HCT116 (cell line): ENCODE measurements at regions not wholly inside any gene's neighbourhood (a gene's known extent, or its start where the extent isn't known, plus 50 kb on each side); places are given as distances from the start of the nearest gene placed in this dataset.

Experiments used
- ATAC-seq: fragments of 200-7000 bp; cut with Tn5 transposase; 2 replicates; pipeline ENCODE4 v1.9.1; 2020; ENCODE audit warnings: mild to moderate bottlenecking, moderate library complexity
- BruUV-seq: library from RNA; stranded (reverse); fragments of 400-500 nt; replicated peaks from 2 replicates; lab custom pipeline; 2021; lab: Mats Ljungman, UMichigan
- CTCF ChIA-PET: fragments of 300-600 bp; sonication (Branson Sonifier 250); formaldehyde crosslinking; loops from one replicate; lab custom pipeline; 2021; ENCODE audit warnings: antibody characterized with exemption; lab: Charles Lee
- POLR2A ChIA-PET: fragments of 300-600, 350-600 bp; sonication (Branson Sonifier 250); formaldehyde crosslinking; loops from one replicate; lab custom pipeline; 2021; ENCODE audit warnings: antibody characterized with exemption; lab: Charles Lee
- RAD21 ChIA-PET, 2 experiments: fragments of 300-600 bp; sonication (Branson Sonifier 250); formaldehyde crosslinking; loops; one replicate each; lab custom pipeline; 2023; ENCODE audit warnings: low total read pairs in 2 of 2; ENCODE audit not compliant: uncharacterized antibody in 2 of 2, unreplicated experiment in 2 of 2, low non-redundant PET in 1 of 2; lab: Charles Lee
- DNase-seq: peaks from one replicate; pipeline ENCODE4 v3.0.0-alpha.2; 2010; ENCODE audit warnings: low read depth, low spot score
- H2AFZ ChIP-seq: fragments of 200-600 bp; shearing (Covaris generic), sonication (generic); 2 replicates; pipeline ENCODE4 v1.6.1; 2017; ENCODE audit warnings: low read depth, mixed run types, mixed read lengths, antibody characterized with exemption, low read length; ENCODE audit not compliant: poor library complexity, severe bottlenecking
- H3K27ac ChIP-seq: 2 replicates; pipeline ENCODE4 v1.5.1; 2012; ENCODE audit warnings: low read depth, low read length
- H3K27me3 ChIP-seq: fragments of 200-600 bp; sonication (generic); 2 replicates; pipeline ENCODE4 v1.6.1; 2016; ENCODE audit warnings: mixed run types, low read length, mixed read lengths; ENCODE audit not compliant: insufficient read depth
- H3K36me3 ChIP-seq, 2 experiments: fragments of 200-500 bp in 1 of 2; fragments of 200-600 bp in 1 of 2; sonication (Bioruptor generic) in 1 of 2; sonication (generic) in 1 of 2; 2 replicates each; pipeline versions ENCODE4 v1.5.1 to v1.6.1; 2014 to 2016; ENCODE audit warnings: low read length in 2 of 2, inconsistent platforms in 1 of 2, mixed read lengths in 1 of 2, mixed run types in 1 of 2; ENCODE audit not compliant: insufficient read depth in 2 of 2, control insufficient read depth in 1 of 2
- H3K4me1 ChIP-seq, 2 experiments: fragments of 200-600 bp in 1 of 2; sonication (generic) in 1 of 2; 2 replicates each; pipeline versions ENCODE4 v1.5.1 to v1.6.1; 2012 to 2017; ENCODE audit warnings: low read length in 2 of 2, inconsistent platforms in 1 of 2, mild to moderate bottlenecking in 1 of 2, mixed read lengths in 1 of 2, mixed run types in 1 of 2, moderate library complexity in 1 of 2; ENCODE audit not compliant: insufficient read depth in 2 of 2, control insufficient read depth in 1 of 2
- H3K4me2 ChIP-seq: fragments of 200-600 bp; sonication (generic); 2 replicates; pipeline ENCODE4 v1.6.1; 2017; ENCODE audit warnings: mixed run types, low read length, mixed read lengths
- H3K4me3 ChIP-seq, 2 experiments: fragments of 200-600 bp in 1 of 2; sonication (generic) in 1 of 2; replicated peaks in 1 of 2; 2 replicates each; pipeline ENCODE4 v1.5.1; 2011 to 2016; ENCODE audit warnings: low read length in 2 of 2, control low read depth in 1 of 2, low read depth in 1 of 2, mild to moderate bottlenecking in 1 of 2, mixed read lengths in 1 of 2, mixed run types in 1 of 2
- H3K79me2 ChIP-seq: fragments of 200-600 bp; sonication (generic); 2 replicates; pipeline ENCODE4 v1.6.1; 2017; ENCODE audit warnings: mild to moderate bottlenecking, mixed run types, low read length, moderate library complexity, mixed read lengths; ENCODE audit not compliant: insufficient read depth
- H3K9ac ChIP-seq: fragments of 200-600 bp; sonication (generic); 2 replicates; pipeline ENCODE4 v1.6.1; 2016; ENCODE audit warnings: low read length, mixed read lengths
- H3K9me2 ChIP-seq: fragments of 200-600 bp; sonication (generic), shearing (Covaris generic); 2 replicates; pipeline ENCODE4 v1.6.1; 2017; ENCODE audit warnings: mixed run types, mild to moderate bottlenecking, moderate library complexity; ENCODE audit not compliant: insufficient read depth
- H3K9me3 ChIP-seq, 2 experiments: fragments of 200-500 bp in 1 of 2; fragments of 200-600 bp in 1 of 2; sonication (Bioruptor generic) in 1 of 2; sonication (generic) in 1 of 2; 2 replicates each; pipeline ENCODE4 v1.6.1; 2014 to 2017; ENCODE audit warnings: low read length in 2 of 2, mixed read lengths in 2 of 2, inconsistent platforms in 1 of 2, low read depth in 1 of 2, mild to moderate bottlenecking in 1 of 2, mixed run types in 1 of 2, moderate library complexity in 1 of 2; ENCODE audit not compliant: control insufficient read depth in 1 of 2, insufficient read depth in 1 of 2
- H4K20me1 ChIP-seq: fragments of 200-600 bp; sonication (generic), shearing (Covaris generic); 2 replicates; pipeline ENCODE4 v1.6.1; 2017; ENCODE audit warnings: mixed run types, mild to moderate bottlenecking, moderate library complexity; ENCODE audit not compliant: insufficient read depth
- CBX3 ChIP-seq: IDR thresholded peaks from 2 replicates; pipeline ENCODE4 v1.6.1; 2012; ENCODE audit warnings: low read depth
- ELF1 ChIP-seq: IDR thresholded peaks from 2 replicates; pipeline ENCODE4 v1.6.1; 2012; ENCODE audit warnings: low read depth, borderline replicate concordance
- EZH2 ChIP-seq: fragments of 200-600 bp; sonication (generic); IDR thresholded peaks from 2 replicates; pipeline ENCODE4 v1.6.1; 2017; ENCODE audit warnings: antibody characterized with exemption, mixed run types
- JUND ChIP-seq: IDR thresholded peaks from 2 replicates; pipeline ENCODE4 v1.6.1; 2012
- POLR2A ChIP-seq: IDR thresholded peaks from 2 replicates; pipeline ENCODE4 v1.7.0; 2011; ENCODE audit warnings: borderline replicate concordance; ENCODE audit not compliant: insufficient read depth, insufficient read length; ENCODE audit errors: extremely low read depth
- POLR2AphosphoS5 ChIP-seq: IDR thresholded peaks from 2 replicates; pipeline ENCODE4 v1.6.1; 2011; ENCODE audit warnings: mild to moderate bottlenecking, low read depth, low read length, moderate library complexity
- RAD21 ChIP-seq: IDR thresholded peaks from 2 replicates; pipeline ENCODE4 v1.6.1; 2012; ENCODE audit warnings: low read depth, mild to moderate bottlenecking
- SIN3A ChIP-seq: IDR thresholded peaks from 2 replicates; pipeline ENCODE4 v1.6.1; 2012; ENCODE audit warnings: low read depth
- SP1 ChIP-seq: IDR thresholded peaks from 2 replicates; pipeline ENCODE4 v1.6.1; 2012; ENCODE audit warnings: low read depth
- TCF7L2 ChIP-seq: IDR thresholded peaks from 2 replicates; pipeline ENCODE4 v1.7.0; 2011; ENCODE audit warnings: borderline replicate concordance, inconsistent platforms; ENCODE audit not compliant: insufficient read depth, insufficient read length; ENCODE audit errors: extremely low read depth
- YY1 ChIP-seq: IDR thresholded peaks from 2 replicates; pipeline ENCODE4 v1.6.1; 2011; ENCODE audit warnings: low read length, low read depth, moderate library complexity, mild to moderate bottlenecking; ENCODE audit not compliant: insufficient replicate concordance; ENCODE audit errors: extremely low read depth
- ZFX ChIP-seq: fragments of 450-650 bp; IDR thresholded peaks from 2 replicates; pipeline ENCODE4 v1.6.1; 2017
- ZNF274 ChIP-seq: fragments of 200-500 bp; sonication (Bioruptor generic); IDR thresholded peaks from 2 replicates; pipeline ENCODE4 v1.6.1; 2014; ENCODE audit warnings: mild to moderate bottlenecking, low read depth, low read length, inconsistent platforms
- intact Hi-C: fragments of 100-400 bp; cut with micrococcal nuclease; formaldehyde crosslinking; loops from 2 replicates; pipeline ENCODE4 v1.10.0; 2022
- TF ChIP-seq, protein P1 (sequence below), 3 experiments: fragments of 200-600 bp in 1 of 3; sonication (generic) in 1 of 3; IDR thresholded peaks in 2 of 3; conservative IDR thresholded peaks in 1 of 3; 2 replicates each; pipeline ENCODE4 v1.5.1; 2012 to 2017; ENCODE audit warnings: low read depth in 2 of 3, low read length in 2 of 3, antibody characterized with exemption in 1 of 3, borderline replicate concordance in 1 of 3, control low read depth in 1 of 3, mild to moderate bottlenecking in 1 of 3, mixed read lengths in 1 of 3, mixed run types in 1 of 3, moderate library complexity in 1 of 3; ENCODE audit not compliant: insufficient read depth in 1 of 3
- TF ChIP-seq, protein P2 (sequence below): IDR thresholded peaks from 2 replicates; pipeline ENCODE4 v1.6.1; 2012
- TF ChIP-seq, protein P3 (sequence below): IDR thresholded peaks from 2 replicates; pipeline ENCODE4 v1.6.1; 2012; ENCODE audit warnings: low read depth

DNA sequence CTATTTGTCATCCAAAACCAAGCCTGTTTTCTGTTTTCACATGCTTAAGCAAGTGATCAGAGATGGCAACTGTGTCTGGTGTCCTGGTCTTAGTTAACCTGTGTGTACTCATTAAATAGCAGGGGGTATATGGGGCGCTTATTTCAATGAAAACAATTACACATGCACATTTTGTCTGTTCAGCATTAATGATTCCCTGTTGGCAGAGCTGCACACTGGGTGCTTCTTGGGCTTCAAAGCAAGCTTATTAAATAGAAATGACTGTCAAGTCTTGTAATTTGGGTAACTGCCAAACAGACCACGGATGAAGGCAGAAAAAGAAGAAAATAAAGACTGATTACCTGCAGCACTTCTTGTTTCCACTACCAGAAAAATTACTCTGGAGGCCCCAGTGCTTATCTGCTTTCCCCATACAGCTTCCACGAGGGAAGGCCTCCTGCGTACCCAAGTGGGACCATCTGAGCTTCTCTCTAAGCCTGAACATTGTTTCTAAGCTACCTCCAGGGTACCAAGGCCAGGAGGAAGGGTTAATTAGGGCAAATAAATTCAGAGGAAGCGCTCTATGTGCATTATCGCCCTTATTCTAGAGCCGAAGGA lies 107.2 kb upstream of the TBL1X start (continued):
- TF ChIP-seq, protein P1, sequence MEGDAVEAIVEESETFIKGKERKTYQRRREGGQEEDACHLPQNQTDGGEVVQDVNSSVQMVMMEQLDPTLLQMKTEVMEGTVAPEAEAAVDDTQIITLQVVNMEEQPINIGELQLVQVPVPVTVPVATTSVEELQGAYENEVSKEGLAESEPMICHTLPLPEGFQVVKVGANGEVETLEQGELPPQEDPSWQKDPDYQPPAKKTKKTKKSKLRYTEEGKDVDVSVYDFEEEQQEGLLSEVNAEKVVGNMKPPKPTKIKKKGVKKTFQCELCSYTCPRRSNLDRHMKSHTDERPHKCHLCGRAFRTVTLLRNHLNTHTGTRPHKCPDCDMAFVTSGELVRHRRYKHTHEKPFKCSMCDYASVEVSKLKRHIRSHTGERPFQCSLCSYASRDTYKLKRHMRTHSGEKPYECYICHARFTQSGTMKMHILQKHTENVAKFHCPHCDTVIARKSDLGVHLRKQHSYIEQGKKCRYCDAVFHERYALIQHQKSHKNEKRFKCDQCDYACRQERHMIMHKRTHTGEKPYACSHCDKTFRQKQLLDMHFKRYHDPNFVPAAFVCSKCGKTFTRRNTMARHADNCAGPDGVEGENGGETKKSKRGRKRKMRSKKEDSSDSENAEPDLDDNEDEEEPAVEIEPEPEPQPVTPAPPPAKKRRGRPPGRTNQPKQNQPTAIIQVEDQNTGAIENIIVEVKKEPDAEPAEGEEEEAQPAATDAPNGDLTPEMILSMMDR (IDR thresholded peaks at IDR 0.05 in 2 of 3, conservative IDR thresholded peaks at IDR 0.05 in 1 of 3; ENCODE audit: borderline replicate concordance in 1 of 3, insufficient read depth in 1 of 3, low read depth in 2 of 3, low read length in 2 of 3) = no peak
- no peak for TF ChIP-seq POLR2AphosphoS5

DNA sequence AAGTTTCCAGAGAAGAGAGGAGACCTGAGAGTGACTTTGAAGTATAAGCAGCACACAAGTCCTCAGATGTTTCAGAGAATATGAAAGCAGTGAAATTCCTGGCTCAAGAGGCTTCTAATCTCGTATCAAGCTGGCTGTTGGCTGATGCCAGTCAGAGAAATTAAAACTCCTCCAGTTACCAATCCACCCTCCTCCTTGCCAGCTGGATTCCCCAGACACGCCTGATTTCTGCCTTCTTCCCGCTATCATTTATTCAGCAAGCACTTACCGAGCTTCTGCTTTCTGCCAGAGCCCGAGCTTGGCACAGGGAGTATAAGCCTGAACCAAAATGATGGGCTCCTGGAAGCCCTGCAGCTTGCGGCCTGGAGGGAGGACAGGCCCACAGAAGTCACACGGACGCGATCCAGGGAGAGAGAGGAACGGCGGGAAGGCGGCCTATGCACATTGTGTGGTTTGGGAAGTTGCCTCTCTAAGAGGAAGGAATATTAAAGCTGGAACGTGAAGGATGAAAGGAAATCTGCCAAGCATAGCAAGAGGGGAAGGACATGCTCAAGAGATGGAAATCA lies 102.4 kb upstream of the TBL1X start:
- no peaks in the 10 kb centered on the region for H3K36me3 ChIP-seq
- no peak overlapping the region for H2AFZ ChIP-seq
- no TSS peak for BruUV-seq
- no peak overlapping the region for H3K9ac ChIP-seq
- RAD21 ChIA-PET = no interaction called here
- intact Hi-C loops = no loop called here
- no peaks in the 10 kb centered on the region for H3K79me2 ChIP-seq
- ATAC-seq (no peak), DNase-seq (no peak)
- no peak for TF ChIP-seq ZNF274
- no peak for TF ChIP-seq SIN3A
- TF ChIP-seq, protein P2, sequence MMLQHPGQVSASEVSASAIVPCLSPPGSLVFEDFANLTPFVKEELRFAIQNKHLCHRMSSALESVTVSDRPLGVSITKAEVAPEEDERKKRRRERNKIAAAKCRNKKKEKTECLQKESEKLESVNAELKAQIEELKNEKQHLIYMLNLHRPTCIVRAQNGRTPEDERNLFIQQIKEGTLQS = no peak
- no peak for TF ChIP-seq POLR2A
- TF ChIP-seq RAD21 = no peak
- TF ChIP-seq ZFX = no peak
- no peak for TF ChIP-seq EZH2
- TF ChIP-seq YY1 = no peak
- TF ChIP-seq ELF1 = no peak
- TF ChIP-seq SP1 = no peak
- TF ChIP-seq CBX3 = no peak
- no peak for TF ChIP-seq JUND
- TF ChIP-seq, protein P3, sequence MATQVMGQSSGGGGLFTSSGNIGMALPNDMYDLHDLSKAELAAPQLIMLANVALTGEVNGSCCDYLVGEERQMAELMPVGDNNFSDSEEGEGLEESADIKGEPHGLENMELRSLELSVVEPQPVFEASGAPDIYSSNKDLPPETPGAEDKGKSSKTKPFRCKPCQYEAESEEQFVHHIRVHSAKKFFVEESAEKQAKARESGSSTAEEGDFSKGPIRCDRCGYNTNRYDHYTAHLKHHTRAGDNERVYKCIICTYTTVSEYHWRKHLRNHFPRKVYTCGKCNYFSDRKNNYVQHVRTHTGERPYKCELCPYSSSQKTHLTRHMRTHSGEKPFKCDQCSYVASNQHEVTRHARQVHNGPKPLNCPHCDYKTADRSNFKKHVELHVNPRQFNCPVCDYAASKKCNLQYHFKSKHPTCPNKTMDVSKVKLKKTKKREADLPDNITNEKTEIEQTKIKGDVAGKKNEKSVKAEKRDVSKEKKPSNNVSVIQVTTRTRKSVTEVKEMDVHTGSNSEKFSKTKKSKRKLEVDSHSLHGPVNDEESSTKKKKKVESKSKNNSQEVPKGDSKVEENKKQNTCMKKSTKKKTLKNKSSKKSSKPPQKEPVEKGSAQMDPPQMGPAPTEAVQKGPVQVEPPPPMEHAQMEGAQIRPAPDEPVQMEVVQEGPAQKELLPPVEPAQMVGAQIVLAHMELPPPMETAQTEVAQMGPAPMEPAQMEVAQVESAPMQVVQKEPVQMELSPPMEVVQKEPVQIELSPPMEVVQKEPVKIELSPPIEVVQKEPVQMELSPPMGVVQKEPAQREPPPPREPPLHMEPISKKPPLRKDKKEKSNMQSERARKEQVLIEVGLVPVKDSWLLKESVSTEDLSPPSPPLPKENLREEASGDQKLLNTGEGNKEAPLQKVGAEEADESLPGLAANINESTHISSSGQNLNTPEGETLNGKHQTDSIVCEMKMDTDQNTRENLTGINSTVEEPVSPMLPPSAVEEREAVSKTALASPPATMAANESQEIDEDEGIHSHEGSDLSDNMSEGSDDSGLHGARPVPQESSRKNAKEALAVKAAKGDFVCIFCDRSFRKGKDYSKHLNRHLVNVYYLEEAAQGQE = no peak
- no peak for TF ChIP-seq TCF7L2
- CTCF ChIA-PET = no interaction called here
- H3K27ac ChIP-seq = no peak overlapping the region
- no peaks in the 10 kb centered on the region for H4K20me1 ChIP-seq
- no peaks in the 10 kb centered on the region for H3K9me3 ChIP-seq
- H3K4me2 ChIP-seq = no peak overlapping the region
- POLR2A ChIA-PET = no interaction called here
- H3K9me2 ChIP-seq = no peaks in the 10 kb centered on the region
- H3K4me3 ChIP-seq = no peak overlapping the region
- H3K27me3 ChIP-seq = no peaks in the 10 kb centered on the region
- no peaks in the 10 kb centered on the region for H3K4me1 ChIP-seq
